ENCODE measurements at regions not wholly inside any gene's neighbourhood (a gene's known extent, or its start where the extent isn't known, plus 50 kb on each side); places are given as distances from the start of the nearest gene placed in this dataset.

GRCh38 chr1:83813576-83813975, 185.4 kb downstream of the TTLL7 start:
- DNase-seq: no peak

- DNase-seq: no peak
Measured at GRCh38 chr1:83810144-83810543, 188.8 kb downstream of the TTLL7 start.

GRCh38 chr1:83808536-83808935, 190.4 kb downstream of the TTLL7 start:
- no peak for DNase-seq

GRCh38 chr1:83807821-83808220, 191.1 kb downstream of the TTLL7 start:
- DNase-seq: no peak

GRCh38 chr1:83807231-83807630, 191.7 kb downstream of the TTLL7 start:
- no peak for DNase-seq

- no peak for DNase-seq
Measured at GRCh38 chr1:83805921-83806320, 193.0 kb downstream of the TTLL7 start.

GRCh38 chr1:83802460-83803152, 196.3 kb downstream of the TTLL7 start:
- no peak for DNase-seq

GRCh38 chr1:83802023-83802422, 196.9 kb downstream of the TTLL7 start:
- no peak for DNase-seq

- DNase-seq: no peak
Measured at GRCh38 chr1:83800066-83800465, 198.9 kb downstream of the TTLL7 start.

GRCh38 chr1:83799594-83799993, 199.3 kb downstream of the TTLL7 start:
- peak in 4 of 56 donors; percentile 3 to 44 (median 4) for DNase-seq

GRCh38 chr1:83798965-83799364, 200.0 kb downstream of the TTLL7 start:
- DNase-seq: no peak

GRCh38 chr1:83796409-83796808, 202.5 kb downstream of the TTLL7 start:
- no peak for DNase-seq

GRCh38 chr1:83794384-83794783, 204.5 kb downstream of the TTLL7 start:
- DNase-seq: no peak

- DNase-seq: no peak
Measured at GRCh38 chr1:83791821-83792437, 207.0 kb downstream of the TTLL7 start.

GRCh38 chr1:83790446-83790845, 208.5 kb downstream of the TTLL7 start:
- no peak for DNase-seq

GRCh38 chr1:83787246-83787998, 211.5 kb downstream of the TTLL7 start:
- DNase-seq: no peak

GRCh38 chr1:83781667-83782066, 217.3 kb downstream of the TTLL7 start:
- no peak for DNase-seq

- no peak for DNase-seq
Measured at GRCh38 chr1:83779565-83779964, 219.4 kb downstream of the TTLL7 start.

- DNase-seq: no peak
Measured at GRCh38 chr1:83777758-83778101, 221.2 kb downstream of the TTLL7 start.

- no peak for DNase-seq
Measured at GRCh38 chr1:83776913-83777757, 221.8 kb downstream of the TTLL7 start.

- no peak for DNase-seq
Measured at GRCh38 chr1:83775977-83776603, 222.8 kb downstream of the TTLL7 start.

Data from amygdala (tissue), 56 donors.